Liver (tissue), 8 donors: ENCODE measurements at regions not wholly inside any gene's neighbourhood (a gene's known extent, or its start where the extent isn't known, plus 50 kb on each side); places are given as distances from the start of the nearest gene placed in this dataset.
"Not testable (repeated sequence)": the region's sequence is repeated elsewhere in the genome, so short reads cannot be mapped to it uniquely, and the experiment has no call there.

Experiments
- DNase-seq: peaks from one replicate; pipeline ENCODE4 v3.0.0-alpha.2; 2017; ENCODE audit warnings: low spot score
- H3K27ac ChIP-seq, 2 donors: one replicate each; pipeline ENCODE4 v1.7.0; 2013; ENCODE audit warnings: inconsistent platforms in 2 of 2, low read length in 2 of 2, control low read depth in 1 of 2, low read depth in 1 of 2, mild to moderate bottlenecking in 1 of 2
- H3K27me3 ChIP-seq, 4 donors: one replicate each; pipeline versions ENCODE4 v1.6.1 to v1.7.0; 2013; ENCODE audit warnings: low read length in 3 of 4, inconsistent platforms in 1 of 4, mild to moderate bottlenecking in 1 of 4, moderate library complexity in 1 of 4; ENCODE audit not compliant: control insufficient read depth in 4 of 4, insufficient read depth in 4 of 4
- H3K36me3 ChIP-seq, 4 donors: one replicate each; pipeline versions ENCODE4 v1.6.1 to v1.7.0; 2013; ENCODE audit warnings: low read length in 3 of 4, mild to moderate bottlenecking in 3 of 4, low read depth in 1 of 4, moderate library complexity in 1 of 4; ENCODE audit not compliant: control insufficient read depth in 4 of 4, insufficient read depth in 3 of 4
- H3K4me1 ChIP-seq, 4 donors: one replicate each; pipeline versions ENCODE4 v1.6.1 to v1.7.0; 2013; ENCODE audit warnings: low read length in 3 of 4, mild to moderate bottlenecking in 3 of 4, moderate library complexity in 1 of 4; ENCODE audit not compliant: control insufficient read depth in 4 of 4, insufficient read depth in 4 of 4
- H3K4me3 ChIP-seq, 3 donors: one replicate each; pipeline versions ENCODE4 v1.6.1 to v1.7.0; 2013; ENCODE audit warnings: low read length in 3 of 3, control low read depth in 1 of 3, low read depth in 1 of 3, mild to moderate bottlenecking in 1 of 3
- H3K9ac ChIP-seq, 2 donors: one replicate each; pipeline ENCODE4 v1.7.0; 2013; ENCODE audit warnings: low read length in 2 of 2, mild to moderate bottlenecking in 2 of 2, moderate library complexity in 2 of 2, control low read depth in 1 of 2, low read depth in 1 of 2
- H3K9me3 ChIP-seq, 4 donors: one replicate each; pipeline versions ENCODE4 v1.6.1 to v1.7.0; 2013; ENCODE audit warnings: low read length in 3 of 4; ENCODE audit not compliant: control insufficient read depth in 4 of 4
- ATF3 ChIP-seq: IDR thresholded peaks from 2 replicates; pipeline ENCODE4 v1.6.1; 2016; ENCODE audit warnings: antibody characterized with exemption
- CTCF ChIP-seq: fragments of 150-350 bp; IDR thresholded peaks from 2 replicates; pipeline ENCODE4 v1.5.1; 2017; ENCODE audit warnings: improper control_type of control experiment, low read depth, low read length; ENCODE audit not compliant: missing input control
- EGR1 ChIP-seq, 2 donors: IDR thresholded peaks; 2 replicates each; pipeline ENCODE4 v1.6.1; 2016 to 2018; ENCODE audit warnings: antibody characterized with exemption in 2 of 2, low read depth in 2 of 2
- FOXA1 ChIP-seq: IDR thresholded peaks from 2 replicates; pipeline ENCODE4 v1.6.1; 2016; ENCODE audit warnings: antibody characterized with exemption
- FOXA2 ChIP-seq: IDR thresholded peaks from 2 replicates; pipeline ENCODE4 v1.6.1; 2016; ENCODE audit warnings: antibody characterized with exemption
- GABPA ChIP-seq, 2 donors: IDR thresholded peaks in 1 of 2; conservative IDR thresholded peaks in 1 of 2; 2 replicates each; pipeline ENCODE4 v1.6.1; 2016; ENCODE audit warnings: antibody characterized with exemption in 2 of 2, mild to moderate bottlenecking in 1 of 2, moderate library complexity in 1 of 2
- HNF4A ChIP-seq, 2 donors: conservative IDR thresholded peaks; 2 replicates each; pipeline ENCODE4 v1.6.1; 2016; ENCODE audit warnings: antibody characterized with exemption in 2 of 2, mild to moderate bottlenecking in 2 of 2
- HNF4G ChIP-seq: IDR thresholded peaks from 2 replicates; pipeline ENCODE4 v1.6.1; 2016; ENCODE audit warnings: antibody characterized with exemption
- JUND ChIP-seq, 2 donors: IDR thresholded peaks; 2 replicates each; pipeline ENCODE4 v1.6.1; 2016; ENCODE audit warnings: antibody characterized with exemption in 2 of 2
- MAX ChIP-seq: IDR thresholded peaks from 2 replicates; pipeline ENCODE4 v1.6.1; 2016; ENCODE audit warnings: antibody characterized with exemption
- NR2F2 ChIP-seq: IDR thresholded peaks from 2 replicates; pipeline ENCODE4 v1.6.1; 2016; ENCODE audit warnings: antibody characterized with exemption
- RAD21 ChIP-seq, 2 donors: IDR thresholded peaks; 2 replicates each; pipeline ENCODE4 v1.6.1; 2016; ENCODE audit warnings: antibody characterized with exemption in 2 of 2, mild to moderate bottlenecking in 2 of 2
- REST ChIP-seq: IDR thresholded peaks from 2 replicates; pipeline ENCODE4 v1.6.1; 2016; ENCODE audit warnings: antibody characterized with exemption, mild to moderate bottlenecking
- RXRA ChIP-seq, 2 donors: IDR thresholded peaks; 2 replicates each; pipeline ENCODE4 v1.6.1; 2017 to 2018; ENCODE audit warnings: antibody characterized with exemption in 2 of 2, mild to moderate bottlenecking in 1 of 2
- SP1 ChIP-seq: IDR thresholded peaks from 2 replicates; pipeline ENCODE4 v1.6.1; 2018; ENCODE audit warnings: antibody characterized with exemption, mild to moderate bottlenecking
- TAF1 ChIP-seq: conservative IDR thresholded peaks from 2 replicates; pipeline ENCODE4 v1.6.1; 2016; ENCODE audit warnings: antibody characterized with exemption, mild to moderate bottlenecking
- YY1 ChIP-seq: IDR thresholded peaks from 2 replicates; pipeline ENCODE4 v1.6.1; 2016; ENCODE audit warnings: antibody characterized with exemption, mild to moderate bottlenecking
- ZBTB33 ChIP-seq: IDR thresholded peaks from 2 replicates; pipeline ENCODE4 v1.6.1; 2016; ENCODE audit warnings: antibody characterized with exemption
- WGBS: extraction: QIAGEN DNeasy Blood & Tissue Kit; methylation state at CpG from one replicate; pipeline ENCODE4 v1.1.7; 2013; 5-methylcytosine and 5-hydroxymethylcytosine counted together
- donor health status: healthy.
- donor health status: healthy.
- donor health status: healthy.
- donor health status: healthy.
- donor health status: healthy.

- TF ChIP-seq REST: no peak
- no peak for TF ChIP-seq FOXA2
- TF ChIP-seq HNF4G: no peak
Observed at GRCh38 chr10:53440601-53441000, 668.0 kb upstream of the MBL2 start (continued).

GRCh38 chr10:53439075-53439474 lies 666.5 kb upstream of the MBL2 start:
- not testable (repeated sequence) for H3K27me3 ChIP-seq, H3K4me3 ChIP-seq, DNase-seq, H3K4me1 ChIP-seq, H3K36me3 ChIP-seq, H3K9me3 ChIP-seq, H3K27ac ChIP-seq, H3K9ac ChIP-seq
- 75% methylated on average over 9 of the region's 9 CpGs for WGBS

- no peak overlapping the region for H3K27ac ChIP-seq
- TF ChIP-seq TAF1 (no peak), YY1 (no peak), MAX (no peak), FOXA2 (no peak), FOXA1 (no peak), GABPA (IDR thresholded peaks at IDR 0.05 in 1 of 2, conservative IDR thresholded peaks at IDR 0.05 in 1 of 2) (no peak), ZBTB33 (no peak), NR2F2 (no peak), RAD21 (IDR thresholded peaks at IDR 0.05) (no peak), SP1 (no peak), ATF3 (no peak), HNF4G (no peak), REST (no peak), RXRA (IDR thresholded peaks at IDR 0.05) (no peak), HNF4A (conservative IDR thresholded peaks at IDR 0.05) (no peak), EGR1 (IDR thresholded peaks at IDR 0.05; ENCODE audit: low read depth in 2 of 2) (no peak), CTCF (no peak), JUND (IDR thresholded peaks at IDR 0.05) (no peak)
- 85% methylated on average over 4 of the region's 4 CpGs for WGBS
- DNase-seq: no peak
- no peaks in the 10 kb centered on the region for H3K27me3 ChIP-seq
- H3K9me3 ChIP-seq: no peaks in the 10 kb centered on the region
- H3K4me3 ChIP-seq: no peak overlapping the region
- H3K4me1 ChIP-seq: no peaks in the 10 kb centered on the region
- H3K36me3 ChIP-seq: no peaks in the 10 kb centered on the region
- no peak overlapping the region for H3K9ac ChIP-seq
Observed at GRCh38 chr10:53434413-53434812, 661.8 kb upstream of the MBL2 start.
